ENCODE measurements at regions not wholly inside any gene's neighbourhood (a gene's known extent, or its start where the extent isn't known, plus 50 kb on each side); places are given as distances from the start of the nearest gene placed in this dataset.

DNA sequence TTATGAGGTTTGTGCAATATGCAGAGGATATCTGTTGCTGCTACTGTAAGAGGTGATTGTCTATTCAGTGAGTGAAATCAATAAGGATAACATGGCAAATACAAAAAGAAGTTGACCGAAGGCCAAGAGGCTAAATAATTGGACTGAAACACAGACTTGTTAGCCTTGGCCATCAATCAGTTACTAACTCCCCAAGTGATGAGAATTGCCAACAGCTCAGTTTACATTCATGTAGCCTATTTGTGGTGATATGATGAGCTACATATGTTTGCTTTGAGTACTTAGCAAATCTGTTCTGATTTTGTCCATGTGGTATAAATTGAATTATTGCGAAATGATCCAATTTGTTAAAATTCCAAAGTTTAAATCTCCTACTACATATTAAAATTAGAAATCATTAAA, 68.6 kb upstream of the VAV3 start:
- WGBS (ENCODE audit: insufficient coverage, low coverage, low lambda C conversion rate, missing lambda C conversion rate), result 63% methylated on average over 2 of the region's 2 CpGs
- Histone ChIP-seq H3K4me3 (no peak overlapping the region), H3K36me3 (no peaks in the 10 kb centered on the region), H3K9me3 (no peaks in the 10 kb centered on the region), H3K27me3 (no peaks in the 10 kb centered on the region), H3K4me1 (no peaks in the 10 kb centered on the region), H3K27ac (no peak overlapping the region)
- ATAC-seq (no peak), DNase-seq (no peak)
- TF ChIP-seq POLR2A (IDR thresholded peaks at IDR 0.05), result no peak
- TF ChIP-seq, protein P1, sequence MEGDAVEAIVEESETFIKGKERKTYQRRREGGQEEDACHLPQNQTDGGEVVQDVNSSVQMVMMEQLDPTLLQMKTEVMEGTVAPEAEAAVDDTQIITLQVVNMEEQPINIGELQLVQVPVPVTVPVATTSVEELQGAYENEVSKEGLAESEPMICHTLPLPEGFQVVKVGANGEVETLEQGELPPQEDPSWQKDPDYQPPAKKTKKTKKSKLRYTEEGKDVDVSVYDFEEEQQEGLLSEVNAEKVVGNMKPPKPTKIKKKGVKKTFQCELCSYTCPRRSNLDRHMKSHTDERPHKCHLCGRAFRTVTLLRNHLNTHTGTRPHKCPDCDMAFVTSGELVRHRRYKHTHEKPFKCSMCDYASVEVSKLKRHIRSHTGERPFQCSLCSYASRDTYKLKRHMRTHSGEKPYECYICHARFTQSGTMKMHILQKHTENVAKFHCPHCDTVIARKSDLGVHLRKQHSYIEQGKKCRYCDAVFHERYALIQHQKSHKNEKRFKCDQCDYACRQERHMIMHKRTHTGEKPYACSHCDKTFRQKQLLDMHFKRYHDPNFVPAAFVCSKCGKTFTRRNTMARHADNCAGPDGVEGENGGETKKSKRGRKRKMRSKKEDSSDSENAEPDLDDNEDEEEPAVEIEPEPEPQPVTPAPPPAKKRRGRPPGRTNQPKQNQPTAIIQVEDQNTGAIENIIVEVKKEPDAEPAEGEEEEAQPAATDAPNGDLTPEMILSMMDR (IDR thresholded peaks at IDR 0.05), result no peak
- intact Hi-C loops (cut with DNase I), result no loop called here

DNA sequence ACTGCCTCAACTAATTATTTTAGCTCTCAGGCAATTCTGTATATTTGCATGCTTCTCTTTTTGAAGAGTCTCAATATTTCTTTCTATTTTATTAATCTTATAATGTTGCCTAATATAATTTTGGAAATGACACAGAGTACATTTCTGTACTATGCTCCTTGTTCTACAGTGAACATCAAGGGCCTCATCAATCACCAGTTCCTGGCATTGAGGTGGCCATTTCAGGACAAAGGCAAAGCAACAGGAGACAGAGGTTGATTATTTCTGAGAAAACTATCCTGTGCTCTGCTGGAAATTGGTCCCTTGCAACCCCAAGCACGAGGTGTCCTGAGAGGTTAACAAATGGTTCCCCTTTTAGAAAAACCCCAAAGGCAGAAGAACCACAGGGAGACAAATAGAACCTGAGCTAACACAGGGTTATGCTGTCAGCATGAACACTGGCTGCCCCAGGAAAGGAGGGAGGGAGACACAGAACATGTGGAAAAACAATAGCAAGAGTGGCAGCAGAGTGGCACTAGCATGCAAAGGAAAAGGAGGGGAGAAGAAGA, 63.9 kb upstream of the VAV3 start:
- no peaks in the 10 kb centered on the region for H3K36me3 ChIP-seq
- WGBS (ENCODE audit: insufficient coverage, low coverage, low lambda C conversion rate, missing lambda C conversion rate), result 31% methylated on average over 1 of the region's 1 CpG
- H3K27me3 ChIP-seq, result no peaks in the 10 kb centered on the region
- no peak overlapping the region for H3K27ac ChIP-seq
- H3K9me3 ChIP-seq, result no peaks in the 10 kb centered on the region
- no peak for ATAC-seq
- intact Hi-C loops (cut with DNase I), result no loop called here
- no peak overlapping the region for H3K4me3 ChIP-seq
- TF ChIP-seq, protein P1 (IDR thresholded peaks at IDR 0.05), result no peak
- no peak for TF ChIP-seq POLR2A (IDR thresholded peaks at IDR 0.05)
- H3K4me1 ChIP-seq, result no peaks in the 10 kb centered on the region
- DNase-seq, result no peak

DNA sequence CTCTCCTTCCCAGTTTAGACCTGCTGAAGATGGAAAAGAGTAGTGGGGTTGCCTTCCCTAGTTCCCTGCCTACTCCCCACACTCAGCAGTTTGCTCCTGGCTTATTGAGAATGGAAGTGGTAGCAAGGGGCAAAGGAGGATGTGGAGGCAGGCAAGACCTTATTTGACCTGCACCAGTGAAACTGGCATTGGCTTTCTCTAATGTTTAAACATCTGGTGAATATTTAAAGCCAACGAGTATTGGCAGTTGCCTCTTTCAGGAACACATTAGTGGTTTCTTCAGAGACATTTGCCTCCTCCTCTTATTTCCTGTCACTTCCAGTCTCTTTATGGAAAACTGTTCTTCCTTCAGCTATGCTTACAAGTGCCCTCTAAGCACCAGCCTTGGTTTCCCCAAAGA, 62.4 kb upstream of the VAV3 start:
- Histone ChIP-seq H3K27ac (no peak overlapping the region), H3K4me1 (no peaks in the 10 kb centered on the region), H3K4me3 (no peak overlapping the region), H3K27me3 (no peaks in the 10 kb centered on the region), H3K36me3 (no peaks in the 10 kb centered on the region), H3K9me3 (no peaks in the 10 kb centered on the region)
- WGBS (ENCODE audit: insufficient coverage, low coverage, low lambda C conversion rate, missing lambda C conversion rate), result 7% methylated on average over 1 of the region's 1 CpG
- intact Hi-C loops (cut with DNase I), result no loop called here
- ATAC-seq (no peak), DNase-seq (no peak)
- TF ChIP-seq POLR2A (IDR thresholded peaks at IDR 0.05), result no peak
- TF ChIP-seq, protein P1 (IDR thresholded peaks at IDR 0.05), result no peak

DNA sequence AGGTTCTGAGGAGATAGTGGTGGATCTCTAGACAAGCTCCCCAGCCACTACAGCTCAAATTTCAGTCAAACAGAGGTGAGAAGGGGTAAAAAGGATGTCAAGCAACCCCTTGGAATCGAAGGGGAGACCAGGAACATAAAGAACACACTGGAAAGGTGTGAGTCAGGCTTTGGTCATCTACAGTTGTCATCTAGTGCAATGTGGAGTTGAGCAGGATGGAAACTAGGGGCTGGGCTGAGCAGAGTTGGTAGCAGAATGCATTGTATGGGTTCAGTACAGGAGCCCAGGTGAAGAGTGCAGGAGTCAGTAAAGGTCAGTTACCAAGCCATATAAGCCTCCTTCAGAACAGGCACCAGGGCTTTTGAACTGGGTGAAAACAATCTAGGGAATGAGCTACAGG, 52.7 kb upstream of the VAV3 start:
- ATAC-seq (no peak), DNase-seq (no peak)
- no peak for TF ChIP-seq POLR2A (IDR thresholded peaks at IDR 0.05)
- TF ChIP-seq, protein P1 (IDR thresholded peaks at IDR 0.05), result no peak
- intact Hi-C loops (cut with DNase I), result no loop called here
- 40% methylated on average over 1 of the region's 1 CpG for WGBS (ENCODE audit: insufficient coverage, low coverage, low lambda C conversion rate, missing lambda C conversion rate)
- Histone ChIP-seq H3K9me3 (no peaks in the 10 kb centered on the region), H3K4me1 (no peaks in the 10 kb centered on the region), H3K36me3 (no peaks in the 10 kb centered on the region), H3K4me3 (no peak overlapping the region), H3K27me3 (no peaks in the 10 kb centered on the region), H3K27ac (no peak overlapping the region)

DNA sequence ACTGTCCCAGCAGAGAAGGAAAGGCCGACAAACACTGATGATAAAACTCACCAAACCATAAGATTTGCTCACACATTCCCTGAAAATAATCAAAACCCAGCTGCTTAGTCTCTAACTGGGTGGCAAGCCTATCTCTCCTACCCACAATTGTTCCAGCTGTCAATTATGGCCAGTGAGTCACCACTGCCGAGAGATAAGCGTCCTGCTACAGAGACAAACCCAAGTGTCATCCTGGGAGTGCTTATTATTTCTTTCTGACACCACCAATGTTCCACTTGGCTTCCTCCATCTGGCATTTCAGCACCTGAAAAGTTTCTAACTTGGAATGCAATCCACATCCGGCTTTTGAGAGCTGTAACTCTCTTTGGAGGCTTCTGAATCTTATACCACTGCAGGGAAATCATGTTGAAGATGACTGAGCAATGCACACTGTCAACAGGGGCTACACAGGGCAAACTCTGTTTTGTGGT, 51.5 kb upstream of the VAV3 start:
- Histone ChIP-seq H3K4me3 (no peak overlapping the region), H3K36me3 (no peaks in the 10 kb centered on the region), H3K4me1 (no peaks in the 10 kb centered on the region), H3K27me3 (no peaks in the 10 kb centered on the region), H3K27ac (no peak overlapping the region), H3K9me3 (no peaks in the 10 kb centered on the region)
- intact Hi-C loops (cut with DNase I), result no loop called here
- WGBS (ENCODE audit: insufficient coverage, low coverage, low lambda C conversion rate, missing lambda C conversion rate), result 15% methylated on average over 4 of the region's 4 CpGs
- ATAC-seq (peak in 3 of 4 donors; percentile 30 to 60 (median 34)), DNase-seq (no peak)
- TF ChIP-seq, protein P1 (IDR thresholded peaks at IDR 0.05), result no peak
- TF ChIP-seq POLR2A (IDR thresholded peaks at IDR 0.05), result no peak
